HG03139 (cell line): ENCODE measurements at regions not wholly inside any gene's neighbourhood (a gene's known extent, or its start where the extent isn't known, plus 50 kb on each side); places are given as distances from the start of the nearest gene placed in this dataset.

Experiments used
- ATAC-seq: cut with Tn5 transposase; IDR thresholded peaks from one replicate; pipeline ENCODE4 v1.9.1; 2021; ENCODE audit not compliant: unreplicated experiment

- ATAC-seq: no peak
Measured at GRCh38 chr1:116262207-116262994, 110.6 kb upstream of the ATP1A1 start.

- ATAC-seq: no peak
Measured at GRCh38 chr1:116262995-116263385, 110.1 kb upstream of the ATP1A1 start.

- no peak for ATAC-seq
Measured at GRCh38 chr1:116265931-116266863, 106.8 kb upstream of the ATP1A1 start.

DNA sequence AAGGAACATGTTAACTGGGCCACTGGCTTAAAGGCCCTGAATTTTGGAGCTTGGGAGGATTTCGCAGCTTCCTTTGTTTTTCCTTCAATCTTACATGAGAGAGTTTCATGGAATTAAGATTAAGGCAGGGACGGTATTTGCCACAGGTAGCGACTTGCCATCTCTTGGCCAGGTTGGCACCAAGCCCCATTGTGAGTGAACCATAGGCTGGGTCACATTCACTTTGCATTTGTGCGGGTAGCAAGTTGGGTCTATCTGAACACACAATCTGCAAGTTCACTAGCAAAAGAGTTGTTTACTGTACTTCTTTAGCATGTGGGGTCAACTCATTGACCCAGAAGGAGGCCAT, 106.2 kb upstream of the ATP1A1 start:
- no peak for ATAC-seq

- ATAC-seq: no peak
Measured at GRCh38 chr1:116268211-116268610, 104.8 kb upstream of the ATP1A1 start.

DNA sequence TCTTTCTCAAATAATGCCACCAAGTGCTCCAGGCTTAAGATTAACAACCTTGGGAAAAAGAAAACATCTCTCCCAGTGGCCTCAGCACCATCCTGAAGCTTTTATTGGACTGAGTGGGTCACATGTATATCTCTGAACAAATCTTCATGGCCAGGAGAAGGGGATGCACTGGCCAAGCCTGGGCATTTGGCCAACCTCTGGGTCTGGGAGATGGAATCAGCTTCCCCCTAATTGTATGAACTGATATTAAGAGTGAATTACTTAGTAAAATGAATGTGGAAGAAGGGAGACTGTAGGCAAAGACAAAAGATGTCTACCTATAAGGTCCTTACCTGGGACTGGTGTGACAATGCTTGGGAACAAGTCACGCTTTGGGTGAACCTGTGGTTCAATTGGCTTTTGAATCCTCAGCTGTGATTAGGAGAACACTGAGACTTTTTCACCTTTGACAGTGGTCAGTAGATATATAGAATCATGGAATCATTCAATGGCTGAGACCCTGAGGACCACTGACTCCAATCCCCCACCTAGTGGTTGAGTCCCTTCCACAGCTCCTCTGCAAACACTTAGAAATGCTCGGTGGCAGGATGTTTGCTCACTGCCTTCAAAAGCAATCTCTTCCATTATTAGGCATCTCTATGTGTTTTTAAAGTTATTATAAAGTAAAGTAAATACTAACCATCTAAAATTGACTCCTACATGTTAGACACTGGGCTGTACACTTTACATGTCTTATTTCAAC, 102.6 kb upstream of the ATP1A1 start:
- no peak for ATAC-seq

- no peak for ATAC-seq
Measured at GRCh38 chr1:116273042-116273783, 99.8 kb upstream of the ATP1A1 start.

DNA sequence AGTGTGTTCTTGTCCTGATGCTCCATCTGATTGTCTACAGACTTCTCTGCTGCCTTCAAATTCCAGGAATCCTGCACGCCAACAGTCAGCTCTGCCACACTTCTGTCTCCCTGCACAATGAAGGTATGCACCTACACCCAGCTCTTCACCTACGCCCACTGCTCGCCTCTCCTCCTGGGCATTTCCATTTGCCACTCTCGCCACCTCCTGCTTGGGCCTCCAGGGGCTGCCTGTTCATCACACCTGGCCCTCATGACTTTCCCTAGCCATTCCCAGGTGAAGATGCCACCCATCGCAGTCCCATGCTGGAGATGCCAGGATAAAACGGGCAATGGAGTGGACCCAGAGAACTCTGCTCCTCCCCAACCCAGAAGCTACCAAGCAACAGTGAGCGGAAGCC, 96.5 kb upstream of the ATP1A1 start:
- ATAC-seq: no peak

GRCh38 chr1:116277840-116278540, 95.1 kb upstream of the ATP1A1 start:
- no peak for ATAC-seq

- no peak for ATAC-seq
Measured at GRCh38 chr1:116278541-116278866, 94.5 kb upstream of the ATP1A1 start.

DNA sequence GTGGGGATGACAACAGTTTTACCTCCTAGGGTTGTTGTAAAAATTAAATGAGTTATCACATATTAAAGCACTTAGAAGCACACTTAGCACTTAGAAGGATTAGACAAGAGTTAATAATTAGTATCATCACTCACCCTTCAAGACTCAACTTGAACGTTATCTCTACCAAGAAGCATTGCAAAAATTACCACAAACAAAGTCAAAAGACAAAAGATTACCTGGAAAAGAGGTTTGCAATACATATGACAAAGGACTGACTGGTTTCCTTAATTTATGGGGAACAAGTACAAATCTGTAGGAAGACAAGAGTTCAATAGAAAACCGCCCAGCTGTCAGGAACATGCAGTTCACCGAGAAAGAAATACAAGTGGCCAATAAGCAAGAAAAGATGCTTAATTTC, 93.3 kb upstream of the ATP1A1 start:
- no peak for ATAC-seq

DNA sequence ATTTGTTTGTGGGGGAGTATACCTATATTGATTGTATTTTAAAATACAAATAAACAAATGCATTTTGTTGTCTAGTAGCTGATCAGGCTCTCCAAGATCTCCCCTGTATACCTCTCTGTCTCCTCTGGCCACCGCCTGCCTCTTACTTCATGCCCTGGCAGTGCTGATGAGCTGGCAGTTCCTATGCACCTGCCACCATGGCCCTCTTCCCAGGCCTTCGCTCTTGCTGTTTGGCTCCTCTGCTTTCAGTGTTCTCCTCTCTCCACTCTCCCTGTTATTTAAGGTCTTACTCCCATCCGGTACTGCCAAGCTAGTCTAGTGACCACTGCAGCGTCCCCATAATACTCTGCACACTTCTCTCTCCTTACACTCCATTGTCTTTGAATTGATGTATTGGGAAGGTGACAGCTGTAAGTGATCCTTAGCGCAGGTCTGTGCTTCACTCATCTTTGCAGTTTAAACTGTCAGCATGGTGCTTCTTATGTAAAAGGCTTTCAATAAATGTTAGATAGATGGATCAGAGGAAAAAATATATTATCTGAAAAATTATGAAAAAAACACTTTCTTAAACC, 88.1 kb upstream of the ATP1A1 start:
- no peak for ATAC-seq

DNA sequence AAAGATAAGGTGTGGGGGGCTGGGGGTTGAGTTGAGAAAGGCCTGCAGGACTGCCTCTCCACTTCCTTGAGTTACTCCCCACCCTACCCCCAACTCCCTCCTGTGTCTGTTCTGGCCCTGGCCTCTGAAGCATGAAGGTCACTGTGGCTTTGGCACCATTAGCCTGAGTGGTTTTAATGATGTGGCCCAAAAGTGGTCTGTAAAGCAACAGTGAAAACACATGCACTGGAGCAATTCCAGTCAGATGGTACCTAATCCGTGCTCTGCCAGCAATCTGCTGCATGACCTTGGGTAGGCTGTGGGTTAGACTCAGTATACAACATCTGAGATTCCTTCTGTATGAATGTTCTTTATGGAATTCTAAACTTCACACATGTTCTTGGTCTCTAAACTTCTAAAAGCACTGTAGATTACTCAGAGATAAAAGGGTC, 86.5 kb upstream of the ATP1A1 start:
- no peak for ATAC-seq

DNA sequence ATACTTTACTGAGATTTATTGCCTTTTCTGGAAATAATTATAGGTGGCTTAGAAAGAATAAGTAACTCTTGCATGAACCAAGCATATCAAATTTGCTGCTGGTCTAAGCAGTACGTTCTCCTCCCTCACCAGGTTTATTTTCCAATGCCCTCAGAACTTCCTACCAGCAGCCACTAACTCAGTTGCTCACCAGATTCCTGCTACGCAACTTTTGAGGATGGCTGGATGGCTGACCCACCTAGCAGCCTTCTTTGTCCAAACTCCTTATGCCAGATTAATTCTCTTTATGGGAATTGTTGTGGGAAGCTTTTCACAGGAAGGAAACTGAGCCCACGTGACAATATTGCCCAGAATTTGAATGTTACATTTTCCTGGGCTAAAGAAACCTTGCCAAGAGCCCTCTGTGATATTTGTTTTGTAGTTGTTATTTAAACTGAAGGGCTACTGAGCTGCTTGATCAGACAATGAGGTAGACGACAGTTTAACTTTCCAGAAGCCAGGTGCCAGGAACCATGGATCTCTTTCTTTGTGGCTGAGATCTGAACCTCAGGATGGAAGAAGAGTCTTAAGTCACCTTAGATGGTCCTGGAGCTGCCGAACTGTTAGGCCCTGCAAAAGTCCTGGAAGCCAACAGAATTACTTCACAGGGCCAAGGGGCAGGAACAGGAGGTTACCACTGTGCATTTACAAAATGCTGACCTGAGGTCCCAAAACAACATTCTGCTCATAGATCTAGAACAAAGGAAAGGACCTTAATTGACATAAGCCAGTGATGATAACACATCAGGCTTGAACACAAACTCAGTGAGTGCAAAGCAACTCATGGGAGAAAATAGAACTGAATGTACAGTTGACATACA, 85.5 kb upstream of the ATP1A1 start:
- ATAC-seq: no peak

DNA sequence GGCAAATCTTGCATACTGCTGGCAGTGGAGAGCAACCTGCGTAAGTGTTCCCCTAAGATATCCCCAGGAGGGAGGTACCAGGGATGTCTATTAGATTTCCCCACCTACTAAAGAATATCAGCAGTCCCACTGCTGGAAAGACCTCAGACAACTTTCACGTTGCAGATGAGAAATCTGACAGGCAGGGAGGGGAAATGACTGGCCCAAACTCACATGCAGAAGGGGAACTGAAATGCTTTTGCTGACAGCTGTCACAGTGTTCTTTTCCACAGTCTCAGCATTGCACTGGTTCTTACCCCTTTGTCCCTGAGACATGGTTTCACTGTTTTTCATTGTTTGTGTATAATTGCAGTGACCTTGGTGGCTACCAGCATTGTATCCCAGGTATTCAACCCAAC, 84.8 kb upstream of the ATP1A1 start:
- no peak for ATAC-seq

GRCh38 chr1:116289193-116289592, 83.9 kb upstream of the ATP1A1 start:
- ATAC-seq: no peak

DNA sequence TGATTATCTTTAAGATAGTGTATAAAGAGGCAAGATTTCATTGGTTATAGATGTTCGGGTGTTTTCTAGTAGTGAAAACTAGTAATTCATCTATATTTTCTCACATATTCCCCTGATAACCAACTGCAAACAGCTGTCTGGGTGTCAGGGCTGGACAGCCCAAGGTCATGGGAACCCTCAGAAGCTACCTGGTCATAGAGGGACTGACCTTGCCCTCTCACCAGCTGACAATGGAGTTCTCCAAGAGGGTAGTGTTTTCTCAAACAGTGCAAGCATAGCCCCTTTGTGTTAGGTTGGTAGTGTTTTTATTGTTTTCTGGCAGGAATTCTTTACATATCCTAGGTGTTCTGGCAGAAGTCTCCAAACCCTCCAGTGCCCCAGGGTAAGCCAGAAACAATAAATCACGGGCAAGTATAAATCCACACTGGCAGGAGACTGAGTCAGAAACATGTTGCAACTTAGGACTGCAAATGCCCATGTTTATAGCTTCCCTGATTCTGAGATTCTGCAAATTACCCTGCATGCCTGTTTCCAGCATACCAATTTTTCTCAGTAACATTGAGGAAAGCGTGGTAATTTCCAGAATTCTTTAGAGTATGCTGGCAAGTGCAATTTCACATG, 82.8 kb upstream of the ATP1A1 start:
- no peak for ATAC-seq

DNA sequence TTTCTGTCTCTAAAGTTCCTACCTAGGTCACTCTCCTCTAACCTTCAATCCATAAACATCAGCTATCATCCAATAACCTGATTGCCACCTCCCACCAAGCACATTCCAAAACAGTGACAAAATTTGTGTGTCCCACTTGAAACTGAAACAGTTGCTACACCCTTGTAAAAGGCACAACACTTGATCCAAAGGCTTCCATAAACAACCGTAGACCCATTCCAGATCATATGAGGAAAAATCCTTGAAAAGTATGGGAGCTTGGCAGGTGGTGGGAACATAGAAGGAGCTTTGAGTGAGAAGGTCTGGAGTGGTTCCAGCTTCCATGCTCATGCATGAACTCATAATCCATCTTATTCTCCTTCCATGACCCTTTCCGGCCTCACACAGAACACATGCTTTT, 82.0 kb upstream of the ATP1A1 start:
- no peak for ATAC-seq
